IPS-18a (cell line): ENCODE measurements at regions not wholly inside any gene's neighbourhood (a gene's known extent, or its start where the extent isn't known, plus 50 kb on each side); places are given as distances from the start of the nearest gene placed in this dataset.

ENCODE experiments used
- H3K27ac ChIP-seq: one replicate; pipeline ENCODE4 v1.5.1; 2013; ENCODE audit warnings: low read length
- H3K27me3 ChIP-seq: one replicate; pipeline ENCODE4 v1.6.1; 2013; ENCODE audit warnings: mild to moderate bottlenecking, low read length; ENCODE audit not compliant: control insufficient read depth, insufficient read depth
- H3K36me3 ChIP-seq: one replicate; pipeline ENCODE4 v1.6.1; 2013; ENCODE audit warnings: low read depth, low read length; ENCODE audit not compliant: control insufficient read depth
- H3K4me1 ChIP-seq: one replicate; pipeline ENCODE4 v1.6.1; 2013; ENCODE audit warnings: low read depth, low read length; ENCODE audit not compliant: control insufficient read depth
- H3K4me3 ChIP-seq: one replicate; pipeline ENCODE4 v1.5.1; 2013; ENCODE audit warnings: low read length
- H3K9ac ChIP-seq: one replicate; pipeline ENCODE4 v1.6.1; 2013; ENCODE audit warnings: mild to moderate bottlenecking, low read length, moderate library complexity
- H3K9me3 ChIP-seq: one replicate; pipeline ENCODE4 v1.6.1; 2013; ENCODE audit warnings: low read depth, low read length; ENCODE audit not compliant: control insufficient read depth

DNA sequence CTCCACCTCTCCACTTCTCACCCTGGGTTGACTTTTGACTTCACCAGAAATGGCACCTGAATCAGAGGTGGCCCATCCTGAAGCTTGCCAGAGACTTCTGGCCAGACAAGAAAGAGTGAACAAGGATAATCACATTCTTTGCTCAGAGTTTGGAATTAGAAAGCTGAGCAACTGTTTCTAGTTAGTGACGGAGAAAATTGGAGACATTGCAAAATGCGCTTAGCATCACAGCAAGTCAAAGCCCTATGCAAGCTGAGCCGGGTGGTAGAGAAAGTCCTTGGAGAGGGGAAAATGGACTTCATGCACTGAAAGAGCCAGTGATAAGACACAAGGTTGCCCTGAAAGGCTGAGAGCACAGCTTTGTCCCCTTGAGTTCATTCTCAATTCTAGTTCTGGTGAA, 161.8 kb downstream of the PAH start:
- Histone ChIP-seq H3K36me3 (no peaks in the 10 kb centered on the region), H3K27me3 (no peaks in the 10 kb centered on the region), H3K9me3 (no peaks in the 10 kb centered on the region), H3K4me1 (no peaks in the 10 kb centered on the region), H3K27ac (no peak overlapping the region), H3K9ac (no peak overlapping the region), H3K4me3 (no peak overlapping the region)

DNA sequence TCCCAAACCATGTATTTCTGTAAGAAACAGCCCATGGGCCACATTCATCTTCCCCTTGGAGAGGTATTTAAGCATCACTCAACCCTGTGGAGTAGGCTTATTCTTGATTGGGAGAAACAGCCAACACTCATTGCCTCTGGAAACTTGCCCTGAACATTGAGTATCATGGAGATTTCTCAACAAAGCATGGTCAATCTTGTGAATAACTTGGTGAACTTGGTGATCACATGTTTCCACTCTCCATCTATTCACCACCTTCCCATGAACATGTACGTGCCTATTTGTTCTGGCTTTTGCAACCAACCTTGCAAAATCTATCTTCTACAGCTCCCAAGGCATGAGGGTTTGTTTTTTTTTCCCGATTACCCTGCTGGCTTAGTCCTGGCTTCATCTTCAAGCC, 163.2 kb downstream of the PAH start:
- H3K36me3 ChIP-seq, result no peaks in the 10 kb centered on the region

DNA sequence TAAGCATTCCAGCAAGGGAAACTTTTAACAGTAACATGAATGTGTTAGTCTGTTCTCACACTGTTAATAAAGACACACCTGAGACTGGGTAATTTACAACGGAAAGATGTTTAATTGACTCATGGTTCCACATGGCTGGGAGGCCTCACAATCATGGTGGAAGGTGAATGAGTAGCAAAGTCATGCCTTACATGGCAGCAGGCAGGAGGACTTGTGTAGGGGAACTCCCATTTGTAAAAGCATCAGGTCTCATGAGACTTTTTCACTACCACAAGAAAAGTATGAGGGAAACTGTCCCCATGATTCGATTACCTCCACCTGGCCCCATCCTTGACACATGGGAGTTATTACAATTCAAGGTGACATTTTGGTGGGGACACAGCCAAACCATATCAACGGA, 168.3 kb downstream of the PAH start:
- Histone ChIP-seq H3K9ac (no peak overlapping the region), H3K9me3 (no peaks in the 10 kb centered on the region), H3K4me3 (no peak overlapping the region), H3K27me3 (no peaks in the 10 kb centered on the region), H3K36me3 (no peaks in the 10 kb centered on the region), H3K27ac (no peak overlapping the region), H3K4me1 (no peaks in the 10 kb centered on the region)

More for the DNA sequence above, 163.2 kb downstream of the PAH start:
- Histone ChIP-seq H3K4me3 (no peak overlapping the region), H3K9me3 (no peaks in the 10 kb centered on the region), H3K27ac (no peak overlapping the region), H3K9ac (no peak overlapping the region), H3K4me1 (no peaks in the 10 kb centered on the region), H3K27me3 (no peaks in the 10 kb centered on the region)

DNA sequence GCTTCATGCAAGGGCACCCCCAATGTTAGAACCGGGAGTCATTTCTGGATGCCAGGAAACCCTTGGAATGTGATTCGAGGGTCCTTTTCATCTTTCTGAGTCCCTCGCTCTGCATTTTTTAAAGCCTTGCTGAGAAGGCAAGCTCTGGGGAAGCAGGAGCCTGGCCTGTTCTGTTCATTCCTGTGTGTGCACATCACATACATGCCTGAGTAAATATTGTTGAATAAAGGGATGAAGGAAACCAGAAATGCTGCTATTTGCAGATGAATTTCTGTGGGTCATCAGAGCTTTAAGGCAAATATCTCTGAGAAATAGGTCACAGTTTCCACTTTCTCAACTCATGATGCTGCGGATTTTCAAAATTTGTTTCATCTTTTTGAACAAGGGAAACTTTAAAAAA, 170.1 kb downstream of the PAH start:
- no peaks in the 10 kb centered on the region for H3K27me3 ChIP-seq
- no peaks in the 10 kb centered on the region for H3K4me1 ChIP-seq
- H3K4me3 ChIP-seq, result no peak overlapping the region
- no peaks in the 10 kb centered on the region for H3K9me3 ChIP-seq
- no peak overlapping the region for H3K27ac ChIP-seq
- no peaks in the 10 kb centered on the region for H3K36me3 ChIP-seq
- H3K9ac ChIP-seq, result no peak overlapping the region

DNA sequence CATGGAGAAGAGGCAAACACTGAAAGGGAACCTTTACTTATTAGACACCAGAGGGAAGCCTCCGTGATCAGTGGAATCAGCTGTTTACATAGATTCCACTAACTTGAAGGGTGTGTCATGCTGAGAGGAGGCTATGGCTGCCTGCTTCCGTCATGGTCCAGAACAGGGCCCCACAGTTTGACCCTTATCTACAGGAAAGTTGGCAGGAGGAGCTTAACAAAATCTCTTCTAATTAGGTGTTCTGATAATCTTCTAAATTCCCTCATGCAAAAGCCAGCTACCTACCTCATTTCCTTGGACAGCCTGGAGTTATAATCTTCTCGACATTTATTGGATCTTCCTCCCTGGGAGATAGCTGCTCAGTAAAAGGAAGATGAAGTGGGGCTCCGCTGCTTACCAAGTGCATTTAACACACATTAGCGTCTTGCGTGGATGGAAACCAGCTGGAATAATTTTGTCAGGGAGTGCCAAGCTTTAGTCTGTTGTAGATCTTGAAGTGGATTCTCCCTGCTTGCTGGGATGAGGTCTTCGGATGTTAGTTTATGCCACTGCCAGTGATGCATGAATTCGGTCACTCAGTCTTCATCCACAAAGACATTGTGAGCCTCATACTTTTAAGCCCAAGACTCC, 171.0 kb downstream of the PAH start:
- Histone ChIP-seq H3K36me3 (no peaks in the 10 kb centered on the region), H3K4me3 (no peak overlapping the region)

DNA sequence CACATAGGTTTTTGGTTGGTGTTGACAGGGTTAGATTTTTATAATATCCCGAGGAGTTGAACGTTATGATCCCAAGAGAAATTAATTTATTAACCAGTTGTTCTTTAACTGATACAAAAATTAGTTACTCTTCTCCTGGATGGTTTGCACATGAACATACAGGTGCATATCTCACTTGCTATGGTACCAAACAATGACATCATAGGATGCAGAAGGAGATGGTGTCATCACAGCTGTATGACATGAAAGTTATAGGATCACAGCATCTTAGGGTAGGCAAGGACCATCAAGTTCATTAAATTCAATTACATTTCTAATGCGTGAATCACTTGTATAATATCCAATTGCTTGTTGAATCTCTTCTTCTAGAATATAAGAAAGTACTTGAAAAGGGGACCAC, 175.8 kb downstream of the PAH start:
- Histone ChIP-seq H3K27ac (no peak overlapping the region), H3K9me3 (peaks cover 1% of the 10 kb centered on the region), H3K4me1 (no peaks in the 10 kb centered on the region), H3K9ac (no peak overlapping the region), H3K4me3 (no peak overlapping the region), H3K36me3 (no peaks in the 10 kb centered on the region), H3K27me3 (no peaks in the 10 kb centered on the region)

More for the DNA sequence above, 171.0 kb downstream of the PAH start:
- no peaks in the 10 kb centered on the region for H3K4me1 ChIP-seq
- H3K9ac ChIP-seq, result no peak overlapping the region
- H3K27ac ChIP-seq, result no peak overlapping the region
- no peaks in the 10 kb centered on the region for H3K27me3 ChIP-seq
- H3K9me3 ChIP-seq, result no peaks in the 10 kb centered on the region

DNA sequence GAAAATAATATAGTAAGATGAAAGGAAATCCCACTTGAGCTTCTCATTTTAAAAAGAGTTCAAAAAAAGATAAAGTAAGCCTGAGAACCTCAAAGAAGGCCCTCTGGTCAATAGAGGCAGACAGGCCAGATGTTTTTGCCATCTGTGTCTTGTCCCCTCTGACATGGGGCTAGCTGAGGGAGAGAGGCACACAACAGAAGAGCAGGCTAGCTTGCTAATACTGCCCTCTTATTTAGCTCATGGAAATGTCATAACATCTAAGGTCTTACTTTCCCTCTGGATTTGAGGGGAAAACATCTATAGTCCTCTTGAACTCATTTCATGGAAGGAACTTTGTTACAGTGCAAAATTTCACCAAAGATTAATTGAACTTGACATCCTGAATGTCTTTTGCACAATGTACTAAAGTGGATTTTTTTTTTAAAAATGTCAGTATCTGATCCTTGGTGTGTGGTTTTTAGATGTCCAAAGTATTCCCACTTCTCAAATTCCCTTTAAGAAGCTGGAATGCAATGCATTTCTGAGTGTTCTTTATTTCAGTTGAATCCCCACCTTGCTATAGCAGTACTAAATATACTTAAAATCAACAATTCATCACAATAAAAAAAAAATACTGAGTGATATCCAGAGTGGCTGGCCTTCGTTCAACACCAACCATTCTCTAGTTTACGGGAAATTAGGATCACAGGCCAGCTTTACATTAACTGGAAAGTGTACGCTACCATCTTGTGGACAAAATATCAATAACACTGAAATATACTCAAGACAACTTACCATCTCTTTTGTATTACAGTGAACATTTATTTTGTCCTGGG, 176.7 kb downstream of the PAH start:
- H3K36me3 ChIP-seq, result no peaks in the 10 kb centered on the region
- H3K27ac ChIP-seq, result no peak overlapping the region
- H3K27me3 ChIP-seq, result no peaks in the 10 kb centered on the region
- no peaks in the 10 kb centered on the region for H3K4me1 ChIP-seq
- H3K4me3 ChIP-seq, result no peak overlapping the region
- H3K9ac ChIP-seq, result no peak overlapping the region
- peaks cover 3% of the 10 kb centered on the region for H3K9me3 ChIP-seq

DNA sequence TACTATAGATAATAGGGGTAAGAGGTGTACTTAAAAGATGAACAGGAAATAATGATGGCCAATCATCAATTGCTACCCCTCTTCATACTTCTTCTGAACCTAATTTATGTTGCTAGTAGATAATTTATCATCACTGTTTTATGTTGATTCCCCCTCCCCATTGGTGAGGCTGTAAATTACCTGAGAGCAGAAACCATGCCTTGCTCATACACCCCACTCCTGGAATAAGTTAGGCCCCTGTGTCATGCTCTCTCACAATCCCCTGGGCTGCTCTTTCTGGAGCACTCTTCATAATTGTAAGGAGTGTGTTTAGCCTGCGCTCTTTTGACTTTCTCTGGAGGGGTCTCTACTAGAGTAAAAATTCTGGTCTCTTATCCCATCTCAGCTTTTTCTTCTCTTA, 180.7 kb downstream of the PAH start:
- Histone ChIP-seq H3K27me3 (no peaks in the 10 kb centered on the region), H3K36me3 (no peaks in the 10 kb centered on the region), H3K27ac (no peak overlapping the region), H3K4me3 (no peak overlapping the region), H3K9ac (no peak overlapping the region), H3K4me1 (no peaks in the 10 kb centered on the region), H3K9me3 (peaks cover 3% of the 10 kb centered on the region)

DNA sequence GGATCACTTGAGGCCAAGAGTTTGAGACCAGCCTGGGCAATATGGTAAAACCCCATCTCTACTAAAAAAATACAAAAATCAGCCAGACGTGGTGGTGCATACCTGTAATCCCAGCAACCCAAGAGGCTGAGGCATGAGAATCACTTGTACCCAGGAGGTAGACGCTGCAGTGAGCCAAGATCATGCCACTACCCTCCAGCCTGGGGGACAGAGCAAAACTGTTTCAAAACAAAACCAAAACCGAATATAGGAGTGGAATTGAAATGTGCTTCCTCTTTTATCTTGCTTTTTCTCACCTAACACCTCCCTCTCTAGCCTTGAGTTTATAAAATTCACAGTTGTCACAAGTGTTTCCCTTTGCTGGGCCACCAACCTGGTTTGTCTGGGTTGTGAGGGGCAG, 181.9 kb downstream of the PAH start:
- H3K9ac ChIP-seq, result no peak overlapping the region
- H3K4me1 ChIP-seq, result no peaks in the 10 kb centered on the region
- no peak overlapping the region for H3K4me3 ChIP-seq
- no peaks in the 10 kb centered on the region for H3K27me3 ChIP-seq
- H3K9me3 ChIP-seq, result peaks cover 3% of the 10 kb centered on the region
- no peaks in the 10 kb centered on the region for H3K36me3 ChIP-seq
- H3K27ac ChIP-seq, result no peak overlapping the region

DNA sequence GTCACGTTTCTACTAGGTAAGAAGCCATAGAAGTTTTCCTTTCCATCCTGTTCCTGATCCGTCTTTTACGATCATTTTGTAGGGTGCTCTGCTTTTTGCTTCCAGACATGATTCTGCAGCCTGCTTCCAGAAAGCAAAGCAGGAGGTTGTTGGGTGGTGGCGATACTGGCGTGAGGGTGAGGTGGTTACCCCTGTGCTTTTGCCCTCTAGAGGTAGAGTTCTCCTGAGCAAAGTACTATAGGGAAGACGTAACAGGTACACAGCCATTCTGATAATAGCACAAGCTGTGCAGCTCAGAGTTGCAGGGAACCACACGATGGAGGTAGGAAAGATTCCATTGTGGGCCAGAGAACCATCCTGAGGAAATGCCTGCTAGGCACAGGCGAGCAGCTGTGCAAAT, 186.0 kb downstream of the PAH start:
- Histone ChIP-seq H3K9me3 (no peaks in the 10 kb centered on the region), H3K27me3 (no peaks in the 10 kb centered on the region), H3K36me3 (no peaks in the 10 kb centered on the region), H3K4me3 (no peak overlapping the region), H3K4me1 (no peaks in the 10 kb centered on the region), H3K9ac (no peak overlapping the region), H3K27ac (no peak overlapping the region)

DNA sequence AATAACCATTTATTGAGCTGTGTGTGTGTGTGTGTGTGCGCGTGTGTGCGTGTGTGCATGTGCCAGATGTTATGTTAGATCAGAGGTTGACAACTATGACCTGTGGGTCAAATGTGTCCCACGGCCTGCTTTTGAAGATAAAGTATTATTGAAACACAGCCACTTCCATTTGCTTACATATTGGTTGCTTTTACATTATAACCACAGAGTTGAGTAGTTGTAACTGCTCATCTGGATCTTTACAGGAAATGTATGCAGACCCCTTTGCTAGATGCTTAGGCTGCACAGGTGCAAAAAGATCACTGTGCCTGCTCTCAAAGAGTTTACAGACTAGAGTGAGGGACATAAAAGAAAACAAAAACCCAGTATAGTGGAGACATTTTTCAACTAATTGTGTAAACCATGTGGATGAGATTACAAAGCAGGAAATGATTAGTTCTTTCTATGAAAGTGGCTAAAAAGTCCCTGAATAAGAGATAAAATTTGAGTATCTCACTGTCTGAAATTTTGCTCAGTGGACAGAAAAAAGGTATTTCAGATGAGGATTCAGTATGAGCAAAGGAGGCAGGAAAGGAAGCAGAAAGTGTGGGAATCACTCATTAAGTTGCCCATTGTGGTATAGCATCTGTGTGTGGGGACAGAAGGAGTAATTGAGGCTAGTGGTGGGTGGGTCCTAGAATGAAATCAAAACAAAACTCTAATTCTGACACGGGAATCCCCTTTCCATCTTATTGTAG, 188.4 kb downstream of the PAH start:
- no peaks in the 10 kb centered on the region for H3K9me3 ChIP-seq
- no peaks in the 10 kb centered on the region for H3K4me1 ChIP-seq
- H3K9ac ChIP-seq, result no peak overlapping the region
- H3K36me3 ChIP-seq, result no peaks in the 10 kb centered on the region
- no peak overlapping the region for H3K27ac ChIP-seq
- H3K4me3 ChIP-seq, result no peak overlapping the region
- no peaks in the 10 kb centered on the region for H3K27me3 ChIP-seq
